B cell (primary cell): ENCODE measurements at regions not wholly inside any gene's neighbourhood (a gene's known extent, or its start where the extent isn't known, plus 50 kb on each side); places are given as distances from the start of the nearest gene placed in this dataset.

ENCODE experiments used
- ATAC-seq: fragments of 200-7000 bp; cut with Tn5 transposase; one replicate; pipeline ENCODE4 v1.10.0; 2021; ENCODE audit warnings: low read depth, mild to moderate bottlenecking, moderate number of reproducible peaks, moderate library complexity
- CTCF ChIA-PET: fragments of 350-600 bp; sonication (Branson Sonifier 250); formaldehyde crosslinking; loops from one replicate; lab custom pipeline; 2021; ENCODE audit warnings: antibody characterized with exemption, inconsistent platforms; lab: Charles Lee
- POLR2A ChIA-PET: fragments of 350-600 bp; sonication (Branson Sonifier 250); formaldehyde crosslinking; loops from one replicate; lab custom pipeline; 2021; ENCODE audit warnings: antibody characterized with exemption; lab: Charles Lee
- DNase-seq: peaks from one replicate; pipeline ENCODE4 v3.0.0; 2013
- H2AFZ ChIP-seq: 2 replicates; pipeline ENCODE4 v1.6.1; 2012; ENCODE audit warnings: mild to moderate bottlenecking, low read depth, low read length; ENCODE audit not compliant: insufficient read depth, poor library complexity, severe bottlenecking
- H3K27ac ChIP-seq, 2 donors: 1 replicate in 1 of 2; 2 replicates in 1 of 2; pipeline ENCODE4 v1.5.1; 2012 to 2013; ENCODE audit warnings: low read length in 2 of 2, mild to moderate bottlenecking in 2 of 2, moderate library complexity in 1 of 2
- H3K27me3 ChIP-seq, 4 experiments: fragments of 200-600 bp in 1 of 4; sonication (generic) in 1 of 4; replicated peaks in 1 of 4; 1 replicate in 2 of 4; 2 replicates in 2 of 4; pipeline versions ENCODE4 v1.6.1 to v1.7.0; 2013 to 2016; ENCODE audit warnings: low read length in 3 of 4, mild to moderate bottlenecking in 2 of 4, mixed read lengths in 1 of 4, moderate library complexity in 1 of 4; ENCODE audit not compliant: insufficient read depth in 4 of 4, control insufficient read depth in 3 of 4; ENCODE audit errors: control extremely low read depth in 1 of 4
- H3K36me3 ChIP-seq, 2 experiments: replicated peaks in 1 of 2; 1 replicate in 1 of 2; 2 replicates in 1 of 2; pipeline versions ENCODE4 v1.6.1 to v1.7.1; 2013; ENCODE audit warnings: low read length in 1 of 2; ENCODE audit not compliant: insufficient read depth in 2 of 2, control insufficient read depth in 1 of 2; ENCODE audit errors: control extremely low read depth in 1 of 2, extremely low read depth in 1 of 2
- H3K4me1 ChIP-seq, 2 donors: fragments of 200-600 bp in 1 of 2; sonication (generic) in 1 of 2; 1 replicate in 1 of 2; 2 replicates in 1 of 2; pipeline versions ENCODE4 v1.5.1 to v1.6.1; 2013 to 2017; ENCODE audit warnings: low read length in 2 of 2; ENCODE audit not compliant: control insufficient read depth in 2 of 2, insufficient read depth in 2 of 2
- H3K4me2 ChIP-seq: replicated peaks from 2 replicates; pipeline ENCODE3; 2012; ENCODE audit warnings: mild to moderate bottlenecking, low read depth, low read length; ENCODE audit not compliant: poor library complexity, severe bottlenecking
- H3K4me3 ChIP-seq, 5 experiments: fragments of 200-600 bp in 1 of 5; sonication (generic) in 1 of 5; 1 replicate in 3 of 5; 2 replicates in 2 of 5; pipeline versions ENCODE4 v1.5.1 to v1.7.0; 2011 to 2016; ENCODE audit warnings: low read length in 4 of 5, mild to moderate bottlenecking in 4 of 5, low read depth in 2 of 5, control low read depth in 1 of 5, moderate library complexity in 1 of 5; ENCODE audit not compliant: insufficient read depth in 1 of 5; ENCODE audit errors: control extremely low read depth in 1 of 5, extremely low read depth in 1 of 5
- H3K79me2 ChIP-seq: fragments of 200-600 bp; sonication (generic); one replicate; pipeline ENCODE4 v1.6.0; 2016; ENCODE audit warnings: low read length; ENCODE audit not compliant: control insufficient read depth, insufficient read depth
- H3K9ac ChIP-seq: fragments of 200-600 bp; sonication (generic); 2 replicates; pipeline ENCODE4 v1.6.1; 2017; ENCODE audit warnings: mild to moderate bottlenecking, low read length, moderate library complexity
- H3K9me3 ChIP-seq, 3 donors: one replicate each; pipeline versions ENCODE4 v1.6.1 to v1.7.1; 2013; ENCODE audit warnings: low read length in 2 of 3; ENCODE audit not compliant: control insufficient read depth in 2 of 3, insufficient read depth in 1 of 3; ENCODE audit errors: control extremely low read depth in 1 of 3
- H4K20me1 ChIP-seq: 2 replicates; pipeline ENCODE4 v1.6.0; 2012; ENCODE audit warnings: mild to moderate bottlenecking, low read length; ENCODE audit not compliant: insufficient read depth, control insufficient read depth, poor library complexity, severe bottlenecking
- H3K27ac Mint-ChIP-seq: one replicate; pipeline ENCODE4 v1.8.0; 2021; ENCODE audit warnings: mixed read lengths
- H3K27me3 Mint-ChIP-seq: one replicate; pipeline ENCODE4 v1.8.0; 2021; ENCODE audit warnings: mixed read lengths
- H3K4me1 Mint-ChIP-seq: one replicate; pipeline ENCODE4 v1.8.0; 2021; ENCODE audit warnings: mixed read lengths
- H3K4me3 Mint-ChIP-seq: one replicate; pipeline ENCODE4 v1.8.0; 2021; ENCODE audit warnings: mixed read lengths
- H3K9me3 Mint-ChIP-seq: one replicate; pipeline ENCODE4 v1.8.0; 2022; ENCODE audit warnings: mixed read lengths; ENCODE audit not compliant: insufficient read depth
- EZH2 ChIP-seq: IDR thresholded peaks from 2 replicates; pipeline ENCODE4 v1.6.1; 2012; ENCODE audit warnings: borderline replicate concordance, low read depth, mild to moderate bottlenecking, moderate library complexity, low read length; ENCODE audit not compliant: insufficient read depth, poor library complexity, severe bottlenecking
- WGBS: methylation state at CpG from one replicate; pipeline ENCODE4 v1.1.5; 2013; ENCODE audit warnings: missing lambda C conversion rate; ENCODE audit not compliant: insufficient coverage; 5-methylcytosine and 5-hydroxymethylcytosine counted together
- intact Hi-C: fragments of 100-400 bp; cut with micrococcal nuclease; formaldehyde crosslinking; loops from one replicate; pipeline ENCODE4 v1.10.0; 2022
- TF ChIP-seq, protein P1 (sequence below): fragments of 200-600 bp; IDR thresholded peaks from one replicate; pipeline ENCODE4 v1.8.0; 2022; ENCODE audit warnings: antibody characterized with exemption, mild to moderate bottlenecking

DNA sequence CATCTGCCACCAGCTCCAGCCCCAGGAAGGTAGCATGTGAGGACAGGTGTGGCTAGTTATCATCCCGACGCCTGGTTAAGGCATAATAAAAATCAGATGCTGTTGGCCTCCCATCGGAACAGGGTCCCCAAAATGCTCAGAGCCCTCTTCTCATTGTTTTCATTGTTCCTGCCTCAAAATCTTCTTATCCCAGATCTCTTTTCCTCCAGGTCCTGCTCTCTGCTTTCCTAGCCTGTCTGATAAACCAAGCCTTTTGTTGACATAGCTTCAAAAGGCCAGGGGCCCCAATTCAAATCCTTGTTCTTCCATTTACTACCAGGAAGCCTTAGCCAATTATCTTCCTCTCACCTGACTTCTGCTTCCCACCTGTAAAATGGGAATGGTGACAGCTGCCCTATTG, 130.1 kb upstream of the ADRA1B start:
- 100% methylated on average over 2 of the region's 3 CpGs for WGBS
- no peaks in the 10 kb centered on the region for H4K20me1 ChIP-seq
- H3K27me3 ChIP-seq: peaks cover 0 to 3% (median 0%) of the 10 kb centered on the region in 4 experiments
- TF ChIP-seq, protein P1, sequence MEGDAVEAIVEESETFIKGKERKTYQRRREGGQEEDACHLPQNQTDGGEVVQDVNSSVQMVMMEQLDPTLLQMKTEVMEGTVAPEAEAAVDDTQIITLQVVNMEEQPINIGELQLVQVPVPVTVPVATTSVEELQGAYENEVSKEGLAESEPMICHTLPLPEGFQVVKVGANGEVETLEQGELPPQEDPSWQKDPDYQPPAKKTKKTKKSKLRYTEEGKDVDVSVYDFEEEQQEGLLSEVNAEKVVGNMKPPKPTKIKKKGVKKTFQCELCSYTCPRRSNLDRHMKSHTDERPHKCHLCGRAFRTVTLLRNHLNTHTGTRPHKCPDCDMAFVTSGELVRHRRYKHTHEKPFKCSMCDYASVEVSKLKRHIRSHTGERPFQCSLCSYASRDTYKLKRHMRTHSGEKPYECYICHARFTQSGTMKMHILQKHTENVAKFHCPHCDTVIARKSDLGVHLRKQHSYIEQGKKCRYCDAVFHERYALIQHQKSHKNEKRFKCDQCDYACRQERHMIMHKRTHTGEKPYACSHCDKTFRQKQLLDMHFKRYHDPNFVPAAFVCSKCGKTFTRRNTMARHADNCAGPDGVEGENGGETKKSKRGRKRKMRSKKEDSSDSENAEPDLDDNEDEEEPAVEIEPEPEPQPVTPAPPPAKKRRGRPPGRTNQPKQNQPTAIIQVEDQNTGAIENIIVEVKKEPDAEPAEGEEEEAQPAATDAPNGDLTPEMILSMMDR: no peak
- no peak for TF ChIP-seq EZH2
- no peak for DNase-seq
- ATAC-seq: no peak
- Mint-ChIP-seq H3K4me3 (no peak overlapping the region), H3K4me1 (peaks cover 5% of the 10 kb centered on the region), H3K27me3 (peaks cover 9% of the 10 kb centered on the region), H3K9me3 (no peaks in the 10 kb centered on the region), H3K27ac (no peak overlapping the region)
- intact Hi-C loops: no loop called here
- no peaks in the 10 kb centered on the region for H3K9me3 ChIP-seq
- H3K36me3 ChIP-seq: no peaks in the 10 kb centered on the region
- H3K4me3 ChIP-seq: no peak overlapping the region
- no peak overlapping the region for H2AFZ ChIP-seq
- H3K79me2 ChIP-seq: no peaks in the 10 kb centered on the region
- ChIA-PET CTCF (no interaction called here), POLR2A (no interaction called here)
- H3K9ac ChIP-seq: no peak overlapping the region
- H3K4me2 ChIP-seq: no peak overlapping the region
- no peaks in the 10 kb centered on the region for H3K4me1 ChIP-seq
- H3K27ac ChIP-seq: no peak overlapping the region

DNA sequence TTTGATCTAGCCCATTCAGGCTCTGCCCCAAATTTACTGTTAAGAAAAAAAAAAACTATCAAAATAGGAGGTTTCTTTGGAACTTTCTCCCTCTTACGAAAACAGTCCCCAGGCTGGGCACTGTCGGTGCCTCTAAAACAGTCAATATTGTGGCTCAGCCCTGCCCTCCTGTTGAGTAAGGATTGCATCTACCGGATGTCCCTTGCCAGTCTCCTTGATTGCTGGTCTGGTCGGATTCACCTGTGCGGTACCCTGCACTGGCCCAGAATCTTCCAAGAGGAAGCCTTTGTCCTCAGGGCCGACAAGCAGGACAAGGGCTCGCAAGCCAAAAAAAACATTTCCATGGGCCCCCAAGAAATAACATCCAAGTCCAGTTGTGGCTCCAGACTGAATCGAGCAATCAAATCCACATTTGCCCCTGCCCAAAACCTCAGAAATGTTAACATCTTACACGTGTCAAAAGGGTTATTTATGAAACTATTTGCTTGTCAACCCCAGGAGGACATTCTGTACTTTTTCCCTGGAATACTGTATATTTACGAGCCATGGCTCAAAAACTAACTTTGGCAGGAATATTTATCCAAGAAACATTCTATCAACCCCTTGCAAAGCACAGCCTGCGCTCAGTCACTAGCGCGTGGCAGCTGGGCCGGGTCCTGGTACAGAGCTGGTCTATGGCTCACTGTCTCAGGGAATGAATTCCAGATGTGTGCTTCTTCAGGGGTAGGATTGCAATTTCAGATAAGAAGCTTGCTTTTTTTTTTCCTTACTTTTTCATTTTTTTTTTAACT, 129.2 kb upstream of the ADRA1B start:
- WGBS: 95% methylated on average over 11 of the region's 14 CpGs

More for the DNA sequence above, 129.2 kb upstream of the ADRA1B start:
- intact Hi-C loops: no loop called here
- peaks cover 9% of the 10 kb centered on the region for H3K27me3 Mint-ChIP-seq
- no peak overlapping the region for H3K27ac Mint-ChIP-seq
- peaks cover 3% of the 10 kb centered on the region for H3K4me1 Mint-ChIP-seq
- Histone ChIP-seq H3K27me3 (peaks cover 0 to 3% (median 0%) of the 10 kb centered on the region in 4 experiments), H3K9me3 (no peaks in the 10 kb centered on the region), H3K4me1 (no peaks in the 10 kb centered on the region), H4K20me1 (no peaks in the 10 kb centered on the region), H3K4me2 (no peak overlapping the region), H3K27ac (no peak overlapping the region), H2AFZ (no peak overlapping the region), H3K4me3 (no peak overlapping the region), H3K79me2 (no peaks in the 10 kb centered on the region), H3K9ac (no peak overlapping the region), H3K36me3 (no peaks in the 10 kb centered on the region)
- ATAC-seq (no peak), DNase-seq (no peak)
- no peaks in the 10 kb centered on the region for H3K9me3 Mint-ChIP-seq
- ChIA-PET POLR2A (no interaction called here), CTCF (interaction anchor here (1.3 kb wide), 1 partner anchor 18 kb away, joined by 3 read pairs; no protein-coding TSS in a partner anchor)
- no peak for TF ChIP-seq EZH2
- TF ChIP-seq, protein P1: no peak
- no peak overlapping the region for H3K4me3 Mint-ChIP-seq
